Liver (tissue), 8 donors: ENCODE measurements at regions not wholly inside any gene's neighbourhood (a gene's known extent, or its start where the extent isn't known, plus 50 kb on each side); places are given as distances from the start of the nearest gene placed in this dataset.

Experiments
- DNase-seq: peaks from one replicate; pipeline ENCODE4 v3.0.0-alpha.2; 2017; ENCODE audit warnings: low spot score
- H3K27ac ChIP-seq, 2 donors: one replicate each; pipeline ENCODE4 v1.7.0; 2013; ENCODE audit warnings: inconsistent platforms in 2 of 2, low read length in 2 of 2, control low read depth in 1 of 2, low read depth in 1 of 2, mild to moderate bottlenecking in 1 of 2
- H3K27me3 ChIP-seq, 4 donors: one replicate each; pipeline versions ENCODE4 v1.6.1 to v1.7.0; 2013; ENCODE audit warnings: low read length in 3 of 4, inconsistent platforms in 1 of 4, mild to moderate bottlenecking in 1 of 4, moderate library complexity in 1 of 4; ENCODE audit not compliant: control insufficient read depth in 4 of 4, insufficient read depth in 4 of 4
- H3K36me3 ChIP-seq, 4 donors: one replicate each; pipeline versions ENCODE4 v1.6.1 to v1.7.0; 2013; ENCODE audit warnings: low read length in 3 of 4, mild to moderate bottlenecking in 3 of 4, low read depth in 1 of 4, moderate library complexity in 1 of 4; ENCODE audit not compliant: control insufficient read depth in 4 of 4, insufficient read depth in 3 of 4
- H3K4me1 ChIP-seq, 4 donors: one replicate each; pipeline versions ENCODE4 v1.6.1 to v1.7.0; 2013; ENCODE audit warnings: low read length in 3 of 4, mild to moderate bottlenecking in 3 of 4, moderate library complexity in 1 of 4; ENCODE audit not compliant: control insufficient read depth in 4 of 4, insufficient read depth in 4 of 4
- H3K4me3 ChIP-seq, 3 donors: one replicate each; pipeline versions ENCODE4 v1.6.1 to v1.7.0; 2013; ENCODE audit warnings: low read length in 3 of 3, control low read depth in 1 of 3, low read depth in 1 of 3, mild to moderate bottlenecking in 1 of 3
- H3K9ac ChIP-seq, 2 donors: one replicate each; pipeline ENCODE4 v1.7.0; 2013; ENCODE audit warnings: low read length in 2 of 2, mild to moderate bottlenecking in 2 of 2, moderate library complexity in 2 of 2, control low read depth in 1 of 2, low read depth in 1 of 2
- H3K9me3 ChIP-seq, 4 donors: one replicate each; pipeline versions ENCODE4 v1.6.1 to v1.7.0; 2013; ENCODE audit warnings: low read length in 3 of 4; ENCODE audit not compliant: control insufficient read depth in 4 of 4
- ATF3 ChIP-seq: IDR thresholded peaks from 2 replicates; pipeline ENCODE4 v1.6.1; 2016; ENCODE audit warnings: antibody characterized with exemption
- CTCF ChIP-seq: fragments of 150-350 bp; IDR thresholded peaks from 2 replicates; pipeline ENCODE4 v1.5.1; 2017; ENCODE audit warnings: improper control_type of control experiment, low read depth, low read length; ENCODE audit not compliant: missing input control
- EGR1 ChIP-seq, 2 donors: IDR thresholded peaks; 2 replicates each; pipeline ENCODE4 v1.6.1; 2016 to 2018; ENCODE audit warnings: antibody characterized with exemption in 2 of 2, low read depth in 2 of 2
- FOXA1 ChIP-seq: IDR thresholded peaks from 2 replicates; pipeline ENCODE4 v1.6.1; 2016; ENCODE audit warnings: antibody characterized with exemption
- FOXA2 ChIP-seq: IDR thresholded peaks from 2 replicates; pipeline ENCODE4 v1.6.1; 2016; ENCODE audit warnings: antibody characterized with exemption
- GABPA ChIP-seq, 2 donors: IDR thresholded peaks in 1 of 2; conservative IDR thresholded peaks in 1 of 2; 2 replicates each; pipeline ENCODE4 v1.6.1; 2016; ENCODE audit warnings: antibody characterized with exemption in 2 of 2, mild to moderate bottlenecking in 1 of 2, moderate library complexity in 1 of 2
- HNF4A ChIP-seq, 2 donors: conservative IDR thresholded peaks; 2 replicates each; pipeline ENCODE4 v1.6.1; 2016; ENCODE audit warnings: antibody characterized with exemption in 2 of 2, mild to moderate bottlenecking in 2 of 2
- HNF4G ChIP-seq: IDR thresholded peaks from 2 replicates; pipeline ENCODE4 v1.6.1; 2016; ENCODE audit warnings: antibody characterized with exemption
- JUND ChIP-seq, 2 donors: IDR thresholded peaks; 2 replicates each; pipeline ENCODE4 v1.6.1; 2016; ENCODE audit warnings: antibody characterized with exemption in 2 of 2
- MAX ChIP-seq: IDR thresholded peaks from 2 replicates; pipeline ENCODE4 v1.6.1; 2016; ENCODE audit warnings: antibody characterized with exemption
- NR2F2 ChIP-seq: IDR thresholded peaks from 2 replicates; pipeline ENCODE4 v1.6.1; 2016; ENCODE audit warnings: antibody characterized with exemption
- RAD21 ChIP-seq, 2 donors: IDR thresholded peaks; 2 replicates each; pipeline ENCODE4 v1.6.1; 2016; ENCODE audit warnings: antibody characterized with exemption in 2 of 2, mild to moderate bottlenecking in 2 of 2
- REST ChIP-seq: IDR thresholded peaks from 2 replicates; pipeline ENCODE4 v1.6.1; 2016; ENCODE audit warnings: antibody characterized with exemption, mild to moderate bottlenecking
- RXRA ChIP-seq, 2 donors: IDR thresholded peaks; 2 replicates each; pipeline ENCODE4 v1.6.1; 2017 to 2018; ENCODE audit warnings: antibody characterized with exemption in 2 of 2, mild to moderate bottlenecking in 1 of 2
- SP1 ChIP-seq: IDR thresholded peaks from 2 replicates; pipeline ENCODE4 v1.6.1; 2018; ENCODE audit warnings: antibody characterized with exemption, mild to moderate bottlenecking
- TAF1 ChIP-seq: conservative IDR thresholded peaks from 2 replicates; pipeline ENCODE4 v1.6.1; 2016; ENCODE audit warnings: antibody characterized with exemption, mild to moderate bottlenecking
- YY1 ChIP-seq: IDR thresholded peaks from 2 replicates; pipeline ENCODE4 v1.6.1; 2016; ENCODE audit warnings: antibody characterized with exemption, mild to moderate bottlenecking
- ZBTB33 ChIP-seq: IDR thresholded peaks from 2 replicates; pipeline ENCODE4 v1.6.1; 2016; ENCODE audit warnings: antibody characterized with exemption
- WGBS: extraction: QIAGEN DNeasy Blood & Tissue Kit; methylation state at CpG from one replicate; pipeline ENCODE4 v1.1.7; 2013; 5-methylcytosine and 5-hydroxymethylcytosine counted together
- donor health status: healthy.
- donor health status: healthy.
- donor health status: healthy.
- donor health status: healthy.
- donor health status: healthy.

- no peaks in the 10 kb centered on the region for H3K36me3 ChIP-seq
- no peak for TF ChIP-seq TAF1
- TF ChIP-seq RXRA (IDR thresholded peaks at IDR 0.05): no peak
- no peak for TF ChIP-seq HNF4G
- no peak for TF ChIP-seq ZBTB33
- TF ChIP-seq HNF4A (conservative IDR thresholded peaks at IDR 0.05): no peak
- TF ChIP-seq JUND (IDR thresholded peaks at IDR 0.05): no peak
- TF ChIP-seq MAX: no peak
- no peak for TF ChIP-seq ATF3
- TF ChIP-seq SP1: no peak
- TF ChIP-seq FOXA2: no peak
- no peak for TF ChIP-seq FOXA1
- TF ChIP-seq GABPA (IDR thresholded peaks at IDR 0.05 in 1 of 2, conservative IDR thresholded peaks at IDR 0.05 in 1 of 2): no peak
- no peak for TF ChIP-seq NR2F2
- TF ChIP-seq YY1: no peak
- TF ChIP-seq EGR1 (IDR thresholded peaks at IDR 0.05; ENCODE audit: low read depth in 2 of 2): no peak
- TF ChIP-seq RAD21 (IDR thresholded peaks at IDR 0.05): no peak
- no peak for TF ChIP-seq CTCF
- no peak for TF ChIP-seq REST
- peaks cover 0 to 4% (median 0%) of the 10 kb centered on the region in 4 donors for H3K27me3 ChIP-seq
- 65% methylated on average over 4 of the region's 4 CpGs for WGBS
- H3K27ac ChIP-seq: no peak overlapping the region
- no peak for DNase-seq
- no peak overlapping the region for H3K4me3 ChIP-seq
- H3K9ac ChIP-seq: no peak overlapping the region
- no peaks in the 10 kb centered on the region for H3K4me1 ChIP-seq
- no peaks in the 10 kb centered on the region for H3K9me3 ChIP-seq
Observed at GRCh38 chr2:220107380-220107791, 480.0 kb downstream of the SLC4A3 start.

GRCh38 chr2:220114443-220114842, 487.0 kb downstream of the SLC4A3 start:
- Histone ChIP-seq H3K4me3 (no peak overlapping the region), H3K27me3 (no peaks in the 10 kb centered on the region), H3K4me1 (no peaks in the 10 kb centered on the region), H3K9ac (no peak overlapping the region), H3K27ac (no peak overlapping the region), H3K36me3 (no peaks in the 10 kb centered on the region), H3K9me3 (no peaks in the 10 kb centered on the region)
- TF ChIP-seq FOXA1: no peak
- 90% methylated on average over 1 of the region's 1 CpG for WGBS
- no peak for DNase-seq
